ENCODE measurements at regions not wholly inside any gene's neighbourhood (a gene's known extent, or its start where the extent isn't known, plus 50 kb on each side); places are given as distances from the start of the nearest gene placed in this dataset.

- no peak for DNase-seq (ENCODE audit: low read depth, low spot score)
Observed at GRCh38 chr6:20331042-20331441, 70.6 kb upstream of the E2F3 start.

GRCh38 chr6:20331625-20332024 is 70.1 kb upstream of the E2F3 start:
- no peak overlapping the region for H3K4me3 ChIP-seq (ENCODE audit: low read depth, low read length)
- in situ Hi-C loops (cut with HindIII; ENCODE audit: low sequenced_read_pairs) = no loop called here
- no peak for DNase-seq (ENCODE audit: low read depth, low spot score)
- no peak for TF ChIP-seq CTCF (IDR thresholded peaks at IDR 0.05; ENCODE audit: low read depth, low read length)

More at GRCh38 chr6:20331042-20331441, 70.6 kb upstream of the E2F3 start:
- no peak overlapping the region for H3K4me3 ChIP-seq (ENCODE audit: low read depth, low read length)
- in situ Hi-C loops (cut with HindIII; ENCODE audit: low sequenced_read_pairs) = no loop called here
- TF ChIP-seq CTCF (IDR thresholded peaks at IDR 0.05; ENCODE audit: low read depth, low read length) = no peak

GRCh38 chr6:20332441-20333006 is 69.2 kb upstream of the E2F3 start:
- in situ Hi-C loops (cut with HindIII; ENCODE audit: low sequenced_read_pairs) = no loop called here
- H3K4me3 ChIP-seq (ENCODE audit: low read depth, low read length) = no peak overlapping the region
- no peak for TF ChIP-seq CTCF (IDR thresholded peaks at IDR 0.05; ENCODE audit: low read depth, low read length)
- no peak for DNase-seq (ENCODE audit: low read depth, low spot score)

GRCh38 chr6:20333721-20334269 is 67.9 kb upstream of the E2F3 start:
- in situ Hi-C loops (cut with HindIII; ENCODE audit: low sequenced_read_pairs) = no loop called here
- H3K4me3 ChIP-seq (ENCODE audit: low read depth, low read length) = no peak overlapping the region
- no peak for DNase-seq (ENCODE audit: low read depth, low spot score)
- TF ChIP-seq CTCF (IDR thresholded peaks at IDR 0.05; ENCODE audit: low read depth, low read length) = no peak

- no peak overlapping the region for H3K4me3 ChIP-seq (ENCODE audit: low read depth, low read length)
- no peak for DNase-seq (ENCODE audit: low read depth, low spot score)
- no peak for TF ChIP-seq CTCF (IDR thresholded peaks at IDR 0.05; ENCODE audit: low read depth, low read length)
- in situ Hi-C loops (cut with HindIII; ENCODE audit: low sequenced_read_pairs) = no loop called here
Observed at GRCh38 chr6:20334334-20334733, 67.3 kb upstream of the E2F3 start.

GRCh38 chr6:20334962-20335361 is 66.7 kb upstream of the E2F3 start:
- no peak overlapping the region for H3K4me3 ChIP-seq (ENCODE audit: low read depth, low read length)
- in situ Hi-C loops (cut with HindIII; ENCODE audit: low sequenced_read_pairs) = no loop called here
- TF ChIP-seq CTCF (IDR thresholded peaks at IDR 0.05; ENCODE audit: low read depth, low read length) = no peak
- no peak for DNase-seq (ENCODE audit: low read depth, low spot score)
